ENCODE measurements at regions not wholly inside any gene's neighbourhood (a gene's known extent, or its start where the extent isn't known, plus 50 kb on each side); places are given as distances from the start of the nearest gene placed in this dataset.

GRCh38 chr2:8477552-8478470, 204.0 kb upstream of the ID2 start:
- Histone ChIP-seq H3K27me3 (ENCODE audit: control insufficient read depth, insufficient read depth, low read length) (no peaks in the 10 kb centered on the region), H3K9me3 (ENCODE audit: control insufficient read depth, insufficient read depth, low read length) (no peaks in the 10 kb centered on the region), H3K4me1 (ENCODE audit: control insufficient read depth, insufficient read depth, low read length) (no peaks in the 10 kb centered on the region), H3K36me3 (ENCODE audit: control insufficient read depth, insufficient read depth, low read length) (no peaks in the 10 kb centered on the region), H3K4me3 (ENCODE audit: low read depth, low read length) (no peak overlapping the region), H3K9ac (ENCODE audit: low read depth, low read length) (no peak overlapping the region)

GRCh38 chr2:8478471-8478793, 203.4 kb upstream of the ID2 start:
- Histone ChIP-seq H3K27me3 (ENCODE audit: control insufficient read depth, insufficient read depth, low read length) (no peaks in the 10 kb centered on the region), H3K4me1 (ENCODE audit: control insufficient read depth, insufficient read depth, low read length) (no peaks in the 10 kb centered on the region), H3K4me3 (ENCODE audit: low read depth, low read length) (no peak overlapping the region), H3K9me3 (ENCODE audit: control insufficient read depth, insufficient read depth, low read length) (no peaks in the 10 kb centered on the region), H3K9ac (ENCODE audit: low read depth, low read length) (no peak overlapping the region), H3K36me3 (ENCODE audit: control insufficient read depth, insufficient read depth, low read length) (no peaks in the 10 kb centered on the region)

GRCh38 chr2:8479298-8479697, 202.6 kb upstream of the ID2 start:
- no peak overlapping the region for H3K9ac ChIP-seq (ENCODE audit: low read depth, low read length)
- H3K27me3 ChIP-seq (ENCODE audit: control insufficient read depth, insufficient read depth, low read length): no peaks in the 10 kb centered on the region
- H3K9me3 ChIP-seq (ENCODE audit: control insufficient read depth, insufficient read depth, low read length): no peaks in the 10 kb centered on the region
- no peak overlapping the region for H3K4me3 ChIP-seq (ENCODE audit: low read depth, low read length)
- no peaks in the 10 kb centered on the region for H3K36me3 ChIP-seq (ENCODE audit: control insufficient read depth, insufficient read depth, low read length)
- no peaks in the 10 kb centered on the region for H3K4me1 ChIP-seq (ENCODE audit: control insufficient read depth, insufficient read depth, low read length)

GRCh38 chr2:8480915-8481314, 200.9 kb upstream of the ID2 start:
- no peaks in the 10 kb centered on the region for H3K4me1 ChIP-seq (ENCODE audit: control insufficient read depth, insufficient read depth, low read length)
- H3K36me3 ChIP-seq (ENCODE audit: control insufficient read depth, insufficient read depth, low read length): no peaks in the 10 kb centered on the region
- H3K4me3 ChIP-seq (ENCODE audit: low read depth, low read length): no peak overlapping the region
- H3K27me3 ChIP-seq (ENCODE audit: control insufficient read depth, insufficient read depth, low read length): no peaks in the 10 kb centered on the region
- no peaks in the 10 kb centered on the region for H3K9me3 ChIP-seq (ENCODE audit: control insufficient read depth, insufficient read depth, low read length)
- H3K9ac ChIP-seq (ENCODE audit: low read depth, low read length): no peak overlapping the region

- Histone ChIP-seq H3K4me1 (ENCODE audit: control insufficient read depth, insufficient read depth, low read length) (no peaks in the 10 kb centered on the region), H3K27me3 (ENCODE audit: control insufficient read depth, insufficient read depth, low read length) (no peaks in the 10 kb centered on the region), H3K36me3 (ENCODE audit: control insufficient read depth, insufficient read depth, low read length) (no peaks in the 10 kb centered on the region), H3K9me3 (ENCODE audit: control insufficient read depth, insufficient read depth, low read length) (no peaks in the 10 kb centered on the region), H3K4me3 (ENCODE audit: low read depth, low read length) (no peak overlapping the region), H3K9ac (ENCODE audit: low read depth, low read length) (no peak overlapping the region)
Observed at GRCh38 chr2:8481463-8482009, 200.3 kb upstream of the ID2 start.

GRCh38 chr2:8482432-8482831, 199.4 kb upstream of the ID2 start:
- H3K9me3 ChIP-seq (ENCODE audit: control insufficient read depth, insufficient read depth, low read length): no peaks in the 10 kb centered on the region
- H3K4me1 ChIP-seq (ENCODE audit: control insufficient read depth, insufficient read depth, low read length): no peaks in the 10 kb centered on the region
- no peak overlapping the region for H3K4me3 ChIP-seq (ENCODE audit: low read depth, low read length)
- H3K9ac ChIP-seq (ENCODE audit: low read depth, low read length): no peak overlapping the region
- H3K36me3 ChIP-seq (ENCODE audit: control insufficient read depth, insufficient read depth, low read length): no peaks in the 10 kb centered on the region
- H3K27me3 ChIP-seq (ENCODE audit: control insufficient read depth, insufficient read depth, low read length): no peaks in the 10 kb centered on the region

GRCh38 chr2:8484502-8485283, 197.2 kb upstream of the ID2 start:
- Histone ChIP-seq H3K36me3 (ENCODE audit: control insufficient read depth, insufficient read depth, low read length) (no peaks in the 10 kb centered on the region), H3K4me1 (ENCODE audit: control insufficient read depth, insufficient read depth, low read length) (no peaks in the 10 kb centered on the region), H3K9ac (ENCODE audit: low read depth, low read length) (no peak overlapping the region), H3K9me3 (ENCODE audit: control insufficient read depth, insufficient read depth, low read length) (no peaks in the 10 kb centered on the region), H3K27me3 (ENCODE audit: control insufficient read depth, insufficient read depth, low read length) (no peaks in the 10 kb centered on the region), H3K4me3 (ENCODE audit: low read depth, low read length) (no peak overlapping the region)

- H3K9me3 ChIP-seq (ENCODE audit: control insufficient read depth, insufficient read depth, low read length): no peaks in the 10 kb centered on the region
- no peaks in the 10 kb centered on the region for H3K27me3 ChIP-seq (ENCODE audit: control insufficient read depth, insufficient read depth, low read length)
- no peaks in the 10 kb centered on the region for H3K4me1 ChIP-seq (ENCODE audit: control insufficient read depth, insufficient read depth, low read length)
- H3K4me3 ChIP-seq (ENCODE audit: low read depth, low read length): no peak overlapping the region
- no peaks in the 10 kb centered on the region for H3K36me3 ChIP-seq (ENCODE audit: control insufficient read depth, insufficient read depth, low read length)
- H3K9ac ChIP-seq (ENCODE audit: low read depth, low read length): no peak overlapping the region
Observed at GRCh38 chr2:8485736-8486135, 196.1 kb upstream of the ID2 start.

GRCh38 chr2:8486141-8486540, 195.7 kb upstream of the ID2 start:
- Histone ChIP-seq H3K36me3 (ENCODE audit: control insufficient read depth, insufficient read depth, low read length) (no peaks in the 10 kb centered on the region), H3K4me3 (ENCODE audit: low read depth, low read length) (no peak overlapping the region), H3K27me3 (ENCODE audit: control insufficient read depth, insufficient read depth, low read length) (no peaks in the 10 kb centered on the region), H3K9me3 (ENCODE audit: control insufficient read depth, insufficient read depth, low read length) (no peaks in the 10 kb centered on the region), H3K4me1 (ENCODE audit: control insufficient read depth, insufficient read depth, low read length) (no peaks in the 10 kb centered on the region), H3K9ac (ENCODE audit: low read depth, low read length) (no peak overlapping the region)

- Histone ChIP-seq H3K36me3 (ENCODE audit: control insufficient read depth, insufficient read depth, low read length) (no peaks in the 10 kb centered on the region), H3K4me3 (ENCODE audit: low read depth, low read length) (no peak overlapping the region), H3K9ac (ENCODE audit: low read depth, low read length) (no peak overlapping the region), H3K4me1 (ENCODE audit: control insufficient read depth, insufficient read depth, low read length) (no peaks in the 10 kb centered on the region), H3K27me3 (ENCODE audit: control insufficient read depth, insufficient read depth, low read length) (no peaks in the 10 kb centered on the region), H3K9me3 (ENCODE audit: control insufficient read depth, insufficient read depth, low read length) (no peaks in the 10 kb centered on the region)
Observed at GRCh38 chr2:8487461-8487932, 194.4 kb upstream of the ID2 start.

GRCh38 chr2:8488001-8488738, 193.7 kb upstream of the ID2 start:
- no peaks in the 10 kb centered on the region for H3K9me3 ChIP-seq (ENCODE audit: control insufficient read depth, insufficient read depth, low read length)
- H3K4me1 ChIP-seq (ENCODE audit: control insufficient read depth, insufficient read depth, low read length): no peaks in the 10 kb centered on the region
- no peaks in the 10 kb centered on the region for H3K36me3 ChIP-seq (ENCODE audit: control insufficient read depth, insufficient read depth, low read length)
- no peak overlapping the region for H3K9ac ChIP-seq (ENCODE audit: low read depth, low read length)
- H3K27me3 ChIP-seq (ENCODE audit: control insufficient read depth, insufficient read depth, low read length): no peaks in the 10 kb centered on the region
- no peak overlapping the region for H3K4me3 ChIP-seq (ENCODE audit: low read depth, low read length)
